ENCODE measurements at regions not wholly inside any gene's neighbourhood (a gene's known extent, or its start where the extent isn't known, plus 50 kb on each side); places are given as distances from the start of the nearest gene placed in this dataset.

- H3K4me1 ChIP-seq (ENCODE audit: control insufficient read depth in 1 of 2, insufficient read depth in 1 of 2, low read depth in 1 of 2, low read length in 1 of 2), result no peaks in the 10 kb centered on the region
- H3K36me3 ChIP-seq, result no peaks in the 10 kb centered on the region
- no peak overlapping the region for H3K27ac ChIP-seq
- TF ChIP-seq CTCF (IDR thresholded peaks at IDR 0.05), result no peak
- H3K4me3 ChIP-seq (ENCODE audit: low read depth in 1 of 2, low read length in 1 of 2), result no peak overlapping the region
- H3K27me3 ChIP-seq, result peaks cover 6% of the 10 kb centered on the region
- H3K9me3 ChIP-seq, result no peaks in the 10 kb centered on the region
Measured at GRCh38 chr15:72944565-72944964, 107.7 kb upstream of the NEO1 start.

- Histone ChIP-seq H3K36me3 (no peaks in the 10 kb centered on the region), H3K27ac (no peak overlapping the region)
- no peak for TF ChIP-seq CTCF (IDR thresholded peaks at IDR 0.05)
Measured at GRCh38 chr15:72940229-72940622, 112.0 kb upstream of the NEO1 start.

GRCh38 chr15:72939514-72940228 lies 112.6 kb upstream of the NEO1 start:
- Histone ChIP-seq H3K27me3 (peaks cover 19% of the 10 kb centered on the region), H3K27ac (no peak overlapping the region), H3K4me3 (ENCODE audit: low read depth in 1 of 2, low read length in 1 of 2) (no peak overlapping the region), H3K36me3 (no peaks in the 10 kb centered on the region), H3K9me3 (no peaks in the 10 kb centered on the region), H3K4me1 (ENCODE audit: control insufficient read depth in 1 of 2, insufficient read depth in 1 of 2, low read depth in 1 of 2, low read length in 1 of 2) (no peaks in the 10 kb centered on the region)
- TF ChIP-seq CTCF (IDR thresholded peaks at IDR 0.05), result no peak

More at GRCh38 chr15:72940229-72940622, 112.0 kb upstream of the NEO1 start:
- Histone ChIP-seq H3K4me1 (ENCODE audit: control insufficient read depth in 1 of 2, insufficient read depth in 1 of 2, low read depth in 1 of 2, low read length in 1 of 2) (no peaks in the 10 kb centered on the region), H3K4me3 (ENCODE audit: low read depth in 1 of 2, low read length in 1 of 2) (no peak overlapping the region), H3K27me3 (peaks cover 16% of the 10 kb centered on the region), H3K9me3 (no peaks in the 10 kb centered on the region)

- Histone ChIP-seq H3K27ac (no peak overlapping the region), H3K27me3 (peaks cover 36% of the 10 kb centered on the region), H3K4me1 (ENCODE audit: control insufficient read depth in 1 of 2, insufficient read depth in 1 of 2, low read depth in 1 of 2, low read length in 1 of 2) (no peaks in the 10 kb centered on the region), H3K4me3 (ENCODE audit: low read depth in 1 of 2, low read length in 1 of 2) (no peak overlapping the region), H3K9me3 (no peaks in the 10 kb centered on the region), H3K36me3 (no peaks in the 10 kb centered on the region)
- TF ChIP-seq CTCF (IDR thresholded peaks at IDR 0.05), result no peak
Measured at GRCh38 chr15:72936691-72937679, 115.3 kb upstream of the NEO1 start.

GRCh38 chr15:72936237-72936636 lies 116.0 kb upstream of the NEO1 start:
- H3K4me3 ChIP-seq (ENCODE audit: low read depth in 1 of 2, low read length in 1 of 2), result no peak overlapping the region
- no peak overlapping the region for H3K27ac ChIP-seq
- no peaks in the 10 kb centered on the region for H3K9me3 ChIP-seq
- no peak for TF ChIP-seq CTCF (IDR thresholded peaks at IDR 0.05)
- H3K4me1 ChIP-seq (ENCODE audit: control insufficient read depth in 1 of 2, insufficient read depth in 1 of 2, low read depth in 1 of 2, low read length in 1 of 2), result no peaks in the 10 kb centered on the region
- peaks cover 31% of the 10 kb centered on the region for H3K27me3 ChIP-seq
- H3K36me3 ChIP-seq, result no peaks in the 10 kb centered on the region

All from neutrophil (primary cell).